Stimulated activated CD8-positive, alpha-beta memory T cell treated with anti-CD3 and anti-CD28 coated beads, Interleukin-4, amount 100 ng/mL, for 48 hours (primary cell): ENCODE measurements at regions not wholly inside any gene's neighbourhood (a gene's known extent, or its start where the extent isn't known, plus 50 kb on each side); places are given as distances from the start of the nearest gene placed in this dataset.
"Not testable (repeated sequence)": the region's sequence is repeated elsewhere in the genome, so short reads cannot be mapped to it uniquely, and the experiment has no call there.

Experiments
- DNase-seq: peaks from one replicate; pipeline ENCODE4 v3.0.0-alpha.2; 2020

- DNase-seq, result no peak
Measured at GRCh38 chr7:52689912-52690311, 345.5 kb upstream of the POM121L12 start.

DNA sequence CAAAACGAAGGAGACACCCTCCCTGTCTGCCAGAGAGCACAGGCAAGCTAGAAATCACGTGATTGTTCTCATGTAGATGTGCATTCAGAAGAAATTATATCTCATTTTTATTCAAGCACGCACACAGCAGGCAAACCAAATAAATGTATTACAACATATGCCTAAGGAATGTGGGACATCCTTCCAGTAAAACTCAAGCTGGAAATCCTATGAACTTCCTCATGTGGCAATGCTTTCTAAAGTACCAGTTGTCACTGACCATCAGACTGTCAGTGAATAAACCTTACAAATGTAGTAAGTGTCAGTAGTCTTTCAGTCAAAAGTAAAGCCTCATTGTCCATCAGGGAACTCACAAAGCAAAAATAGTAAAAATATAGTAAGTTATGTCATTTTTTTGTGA, 350.1 kb upstream of the POM121L12 start:
- no peak for DNase-seq

GRCh38 chr7:52684388-52684787, 351.0 kb upstream of the POM121L12 start:
- DNase-seq, result no peak

DNA sequence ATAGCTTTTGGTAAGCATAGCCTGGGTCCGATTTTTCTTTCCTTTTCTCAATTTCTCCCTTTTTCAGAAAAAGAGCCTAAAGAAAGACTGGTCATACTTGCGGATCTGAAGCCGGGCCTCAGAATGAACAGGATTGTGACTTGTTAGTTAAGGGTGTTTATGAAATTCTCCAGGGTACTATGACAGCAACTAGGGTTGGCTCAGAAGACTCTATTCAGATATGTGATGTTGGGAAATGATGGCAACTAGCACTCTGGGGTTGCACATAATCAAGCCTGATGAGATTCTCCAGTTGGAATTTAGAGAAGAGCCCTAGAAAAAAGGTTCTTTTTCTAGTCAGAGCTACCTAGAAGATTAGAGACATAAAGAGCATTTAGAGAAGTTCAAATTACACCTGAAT, 352.4 kb upstream of the POM121L12 start:
- DNase-seq, result no peak

GRCh38 chr7:52670608-52671225, 364.7 kb upstream of the POM121L12 start:
- no peak for DNase-seq

DNA sequence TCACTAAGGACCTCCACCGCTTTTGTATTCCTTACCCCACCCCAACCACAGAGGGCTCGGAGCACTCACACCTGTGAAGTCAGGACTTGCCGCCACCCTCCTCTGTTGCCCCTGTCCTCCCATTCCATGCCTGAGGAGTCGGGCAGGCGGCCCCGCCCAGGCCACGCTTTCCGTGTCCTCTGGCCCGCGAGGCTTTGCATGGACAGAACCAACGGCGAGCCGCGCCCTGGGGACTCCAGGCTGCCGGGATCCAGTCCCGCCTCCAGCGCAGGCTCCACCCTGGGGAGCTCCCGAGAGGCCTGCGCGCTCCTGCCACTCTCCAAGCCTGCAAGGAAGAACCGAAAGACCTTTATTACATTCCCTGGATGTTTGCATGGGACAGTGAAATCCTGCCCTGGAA, 366.4 kb upstream of the POM121L12 start:
- DNase-seq, result no peak

- DNase-seq, result no peak
Measured at GRCh38 chr7:52668435-52668834, 367.0 kb upstream of the POM121L12 start.

GRCh38 chr7:52659178-52659577, 376.3 kb upstream of the POM121L12 start:
- no peak for DNase-seq

- DNase-seq, result no peak
Measured at GRCh38 chr7:52656098-52656497, 379.3 kb upstream of the POM121L12 start.

DNA sequence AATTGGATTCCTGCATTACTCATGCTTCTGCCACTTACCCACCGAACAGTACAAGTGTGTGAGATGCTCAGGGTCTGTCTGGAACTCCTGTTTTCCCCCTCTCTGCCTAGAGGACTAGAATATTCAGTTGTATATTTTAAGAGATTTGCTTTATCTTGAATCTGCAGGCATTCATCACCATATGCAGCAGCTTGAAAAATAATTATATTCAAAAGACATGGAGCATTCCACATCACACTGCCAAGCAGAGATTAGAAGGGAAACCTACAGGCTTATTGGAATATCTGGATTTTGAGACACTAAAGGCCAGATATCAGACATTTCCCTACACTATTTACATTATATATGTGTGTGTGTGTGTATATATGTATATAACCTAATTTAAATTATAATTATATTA, 382.8 kb upstream of the POM121L12 start:
- no peak for DNase-seq

DNA sequence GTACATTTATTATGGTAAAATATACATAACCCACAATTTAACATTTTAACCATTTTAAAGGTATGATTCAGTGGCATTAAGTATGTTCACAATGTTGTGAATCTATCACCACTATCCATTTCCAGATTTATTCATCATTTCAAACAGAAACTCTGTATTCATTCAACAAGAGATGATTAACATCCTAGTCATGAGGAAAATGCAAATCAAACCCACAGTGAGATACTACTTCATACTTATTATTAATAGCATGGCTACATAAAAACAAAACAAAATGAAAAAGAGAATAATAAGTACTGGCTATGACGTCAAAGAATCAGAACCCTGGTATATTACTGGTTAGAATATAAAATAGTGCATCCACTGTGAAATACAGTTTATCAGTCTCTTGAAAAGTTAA, 386.6 kb upstream of the POM121L12 start:
- DNase-seq, result no peak

DNA sequence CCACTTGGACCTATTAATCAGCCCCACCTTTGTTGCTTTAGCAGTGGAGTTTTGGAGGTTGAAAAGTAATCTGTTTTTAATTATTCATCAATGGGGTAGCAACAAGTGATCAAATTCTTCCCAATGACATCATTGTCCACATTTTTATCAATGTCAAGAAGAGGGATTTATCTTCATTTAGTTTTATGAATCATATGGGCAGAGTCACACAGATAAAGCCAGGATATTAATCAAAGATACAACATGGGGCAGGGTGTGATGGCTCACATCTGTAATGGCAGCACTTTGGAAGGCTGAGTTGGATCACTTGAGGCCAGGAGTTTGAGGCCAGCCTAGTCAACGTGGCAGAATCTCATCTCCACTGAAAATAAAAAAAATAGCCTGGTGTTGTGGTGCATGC, 388.4 kb upstream of the POM121L12 start:
- DNase-seq, result no peak

DNA sequence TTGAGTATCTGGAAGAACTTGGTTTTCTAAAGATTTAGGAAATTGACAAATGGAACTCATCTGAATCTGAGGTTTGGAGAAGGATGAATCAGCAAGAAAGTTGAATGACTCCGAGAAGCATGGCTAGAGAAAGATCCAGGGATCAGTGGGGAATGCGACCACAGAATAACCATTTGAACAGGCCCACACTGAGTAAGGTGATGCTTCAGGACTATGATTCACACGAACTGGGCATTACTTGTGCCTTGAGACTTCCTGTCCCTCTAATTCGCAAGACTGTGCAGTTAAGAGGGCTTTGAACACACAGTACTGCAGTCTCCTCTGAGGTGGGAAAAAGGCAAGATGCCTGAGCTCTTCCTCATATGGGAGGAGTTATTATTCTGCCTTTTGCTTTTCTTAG, 395.5 kb upstream of the POM121L12 start:
- DNase-seq, result no peak

DNA sequence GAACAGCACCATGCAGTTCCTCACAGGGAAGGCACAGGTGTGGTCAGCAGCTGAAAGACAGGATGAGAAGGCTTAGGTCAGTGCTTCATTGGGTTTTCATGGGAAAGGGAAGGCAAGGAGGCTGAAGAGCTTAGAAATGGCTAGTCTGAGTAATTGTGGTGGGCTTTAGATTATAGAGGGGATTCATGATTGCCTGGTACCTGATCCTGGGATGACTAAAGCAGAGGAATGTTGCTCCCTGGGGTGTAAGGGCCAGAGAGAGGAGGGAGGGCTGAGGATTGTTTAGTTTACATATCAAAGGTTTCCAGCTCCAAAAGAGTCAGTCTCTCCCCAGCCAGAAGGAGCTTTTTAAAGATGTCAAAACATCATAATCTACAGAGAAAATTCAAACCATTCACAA, 396.3 kb upstream of the POM121L12 start:
- no peak for DNase-seq

- DNase-seq, result no peak
Measured at GRCh38 chr7:52635021-52635420, 400.4 kb upstream of the POM121L12 start.

- DNase-seq, result no peak
Measured at GRCh38 chr7:52620849-52621248, 414.6 kb upstream of the POM121L12 start.

DNA sequence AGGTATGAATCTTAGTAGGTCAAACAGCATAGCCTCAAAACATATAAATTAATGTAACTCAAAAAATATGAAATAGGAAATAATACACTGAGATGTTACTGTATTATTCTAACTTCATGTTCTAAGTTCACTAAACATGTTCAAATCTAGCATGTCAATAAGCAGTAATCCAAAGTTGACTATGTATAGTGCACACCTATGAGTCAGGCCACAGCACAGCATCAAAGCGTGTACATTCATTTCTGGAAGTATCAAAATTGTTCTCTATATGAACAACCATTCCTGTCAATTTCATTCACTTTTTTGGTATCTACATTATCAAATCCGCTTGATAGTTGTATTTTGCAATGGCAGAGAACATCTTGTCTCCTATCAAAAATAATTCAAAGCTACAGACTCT, 418.9 kb upstream of the POM121L12 start:
- DNase-seq, result no peak

GRCh38 chr7:52615021-52615695, 420.3 kb upstream of the POM121L12 start:
- no peak for DNase-seq

- no peak for DNase-seq
Measured at GRCh38 chr7:52609511-52609910, 425.9 kb upstream of the POM121L12 start.

- no peak for DNase-seq
Measured at GRCh38 chr7:52592698-52593097, 442.7 kb upstream of the POM121L12 start.

GRCh38 chr7:52586704-52587103, 448.7 kb upstream of the POM121L12 start:
- no peak for DNase-seq

GRCh38 chr7:52584041-52584440, 451.4 kb upstream of the POM121L12 start:
- no peak for DNase-seq

DNA sequence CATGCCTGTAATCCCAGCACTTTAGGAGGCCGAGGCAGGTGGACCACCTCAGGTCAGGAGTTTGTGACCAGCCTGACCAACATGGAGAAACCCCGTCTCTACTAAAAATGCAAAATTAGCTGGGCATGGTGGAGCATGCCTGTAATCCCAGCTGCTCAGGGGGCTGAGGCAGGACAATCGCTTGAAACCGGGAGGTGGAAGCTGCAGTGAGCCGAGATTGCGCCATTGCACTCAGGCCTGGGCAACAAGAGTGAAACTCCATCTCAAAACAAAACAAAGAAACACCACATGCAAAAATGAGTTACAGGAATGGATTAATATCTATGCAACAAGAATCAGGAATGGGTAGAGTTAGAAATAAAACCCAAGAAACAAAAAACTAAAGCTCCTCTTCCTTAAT, 462.3 kb upstream of the POM121L12 start:
- DNase-seq, result not testable (repeated sequence)

GRCh38 chr7:52571026-52571425, 464.4 kb upstream of the POM121L12 start:
- no peak for DNase-seq

GRCh38 chr7:52569151-52569550, 466.3 kb upstream of the POM121L12 start:
- no peak for DNase-seq
